MM.1S (cell line): ENCODE measurements at regions not wholly inside any gene's neighbourhood (a gene's known extent, or its start where the extent isn't known, plus 50 kb on each side); places are given as distances from the start of the nearest gene placed in this dataset.

Experiments used
- DNase-seq: peaks from one replicate; pipeline ENCODE4 v3.0.0-alpha.2; 2015
- H2AFZ ChIP-seq: fragments of 300-600 bp; sonication (generic); 2 replicates; pipeline ENCODE4 v1.6.0; 2016; ENCODE audit warnings: antibody characterized with exemption, low read length
- H3F3A ChIP-seq: fragments of 300-600 bp; sonication (generic); 2 replicates; pipeline ENCODE4 v1.6.1; 2016; ENCODE audit warnings: mild to moderate bottlenecking, antibody characterized with exemption, low read length, moderate library complexity, mixed read lengths; ENCODE audit not compliant: insufficient read depth
- H3K27ac ChIP-seq: fragments of 300-600 bp; sonication (generic); 2 replicates; pipeline ENCODE4 v1.5.1; 2016; ENCODE audit warnings: mild to moderate bottlenecking, low read length
- H3K27me3 ChIP-seq: fragments of 300-600 bp; sonication (generic); replicated peaks from 2 replicates; pipeline ENCODE4 v1.6.0; 2016; ENCODE audit warnings: low read length; ENCODE audit not compliant: insufficient read depth
- H3K36me3 ChIP-seq: fragments of 300-600 bp; sonication (generic); replicated peaks from 2 replicates; pipeline ENCODE4 v1.6.1; 2016; ENCODE audit warnings: mild to moderate bottlenecking, low read length, mixed read lengths; ENCODE audit not compliant: insufficient read depth
- H3K4me1 ChIP-seq: fragments of 300-600 bp; sonication (generic); 2 replicates; pipeline ENCODE4 v1.6.1; 2016; ENCODE audit warnings: low read length, mixed read lengths
- H3K4me2 ChIP-seq: fragments of 300-600 bp; sonication (generic); 2 replicates; pipeline ENCODE4 v1.6.0; 2016; ENCODE audit warnings: low read depth, low read length
- H3K4me3 ChIP-seq: fragments of 300-600 bp; sonication (generic); 2 replicates; pipeline ENCODE4 v1.5.1; 2016; ENCODE audit warnings: low read length, mixed read lengths
- H3K79me2 ChIP-seq: fragments of 300-600 bp; sonication (generic); 2 replicates; pipeline ENCODE4 v1.6.1; 2016; ENCODE audit warnings: mixed run types, low read length, mixed read lengths
- H3K9ac ChIP-seq: fragments of 300-600 bp; sonication (generic); 2 replicates; pipeline ENCODE4 v1.6.1; 2016; ENCODE audit warnings: low read length, mixed read lengths
- H3K9me2 ChIP-seq: fragments of 300-600 bp; sonication (generic); replicated peaks from 2 replicates; pipeline ENCODE4 v1.6.1; 2016; ENCODE audit warnings: mild to moderate bottlenecking, low read length, mixed read lengths; ENCODE audit not compliant: insufficient read depth
- H3K9me3 ChIP-seq: fragments of 300-600 bp; sonication (generic); replicated peaks from 2 replicates; pipeline ENCODE4 v1.6.1; 2016; ENCODE audit warnings: mild to moderate bottlenecking, low read length, mixed read lengths; ENCODE audit not compliant: insufficient read depth
- H4K20me1 ChIP-seq: fragments of 300-600 bp; sonication (generic); 2 replicates; pipeline ENCODE4 v1.6.1; 2016; ENCODE audit warnings: mild to moderate bottlenecking, low read length, moderate library complexity, mixed read lengths; ENCODE audit not compliant: insufficient read depth
- EZH2 ChIP-seq: fragments of 300-600 bp; sonication (generic); optimal IDR thresholded peaks from 2 replicates; pipeline ENCODE3; 2017; ENCODE audit warnings: low read depth, mild to moderate bottlenecking, antibody characterized with exemption, low read length, mixed read lengths
- EZH2phosphoT487 ChIP-seq: fragments of 300-600 bp; sonication (generic); IDR thresholded peaks from 2 replicates; pipeline ENCODE4 v1.6.1; 2018; ENCODE audit warnings: antibody characterized with exemption, low read length
- TF ChIP-seq, protein P1 (sequence below): fragments of 300-600 bp; sonication (generic); IDR thresholded peaks from 2 replicates; pipeline ENCODE4 v1.5.1; 2016; ENCODE audit warnings: antibody characterized with exemption, low read length, mixed read lengths

DNA sequence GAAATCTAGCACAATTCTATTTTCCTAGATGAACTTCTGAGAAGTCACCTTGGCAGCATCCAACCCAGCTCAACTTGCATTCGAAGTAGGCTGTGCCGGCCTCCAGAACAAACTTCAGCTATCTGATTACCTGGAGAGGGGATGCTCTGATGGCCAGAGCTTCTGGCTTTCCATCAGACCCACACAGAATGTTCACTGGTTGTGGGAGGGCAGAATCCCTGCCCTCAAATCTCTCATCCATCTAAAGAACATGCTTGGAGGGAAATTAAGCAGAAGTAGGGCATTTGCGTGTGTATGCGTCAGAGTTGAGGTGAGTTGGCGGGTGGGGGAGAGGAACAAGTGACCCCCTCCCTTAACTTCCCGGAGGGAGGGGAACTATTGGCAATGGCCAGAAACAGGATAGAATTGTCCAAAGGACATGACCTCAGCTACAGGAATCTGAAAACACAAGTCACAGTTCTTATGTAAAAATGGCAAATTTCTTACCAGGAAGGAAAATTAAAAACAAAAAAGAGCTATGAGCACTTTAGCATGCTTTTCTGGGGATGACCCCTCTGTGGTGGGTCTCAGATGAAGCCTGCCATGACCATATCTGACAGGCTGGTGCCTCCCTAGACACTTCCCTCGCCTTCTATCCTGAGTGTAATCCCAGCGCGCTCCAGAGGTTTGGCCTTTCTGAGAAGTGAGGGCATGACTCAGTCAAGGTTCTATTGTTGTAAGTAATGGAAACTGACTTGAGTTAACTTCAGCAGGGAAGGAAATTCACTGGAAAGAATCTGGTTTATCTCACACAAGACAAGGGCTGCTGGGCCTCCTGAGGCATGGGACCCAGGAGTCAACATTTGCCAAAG lies 278.8 kb downstream of the RPS24 start:
- H3K9ac ChIP-seq: no peak overlapping the region
- H3F3A ChIP-seq: no peaks in the 10 kb centered on the region
- no peak overlapping the region for H2AFZ ChIP-seq
- H3K79me2 ChIP-seq: no peaks in the 10 kb centered on the region
- no peak overlapping the region for H3K27ac ChIP-seq
- no peak for DNase-seq
- H3K9me2 ChIP-seq: no peaks in the 10 kb centered on the region
- no peaks in the 10 kb centered on the region for H3K9me3 ChIP-seq
- H3K27me3 ChIP-seq: no peaks in the 10 kb centered on the region
- no peaks in the 10 kb centered on the region for H3K4me1 ChIP-seq
- no peaks in the 10 kb centered on the region for H4K20me1 ChIP-seq
- TF ChIP-seq EZH2phosphoT487 (no peak), EZH2 (no peak)
- TF ChIP-seq, protein P1, sequence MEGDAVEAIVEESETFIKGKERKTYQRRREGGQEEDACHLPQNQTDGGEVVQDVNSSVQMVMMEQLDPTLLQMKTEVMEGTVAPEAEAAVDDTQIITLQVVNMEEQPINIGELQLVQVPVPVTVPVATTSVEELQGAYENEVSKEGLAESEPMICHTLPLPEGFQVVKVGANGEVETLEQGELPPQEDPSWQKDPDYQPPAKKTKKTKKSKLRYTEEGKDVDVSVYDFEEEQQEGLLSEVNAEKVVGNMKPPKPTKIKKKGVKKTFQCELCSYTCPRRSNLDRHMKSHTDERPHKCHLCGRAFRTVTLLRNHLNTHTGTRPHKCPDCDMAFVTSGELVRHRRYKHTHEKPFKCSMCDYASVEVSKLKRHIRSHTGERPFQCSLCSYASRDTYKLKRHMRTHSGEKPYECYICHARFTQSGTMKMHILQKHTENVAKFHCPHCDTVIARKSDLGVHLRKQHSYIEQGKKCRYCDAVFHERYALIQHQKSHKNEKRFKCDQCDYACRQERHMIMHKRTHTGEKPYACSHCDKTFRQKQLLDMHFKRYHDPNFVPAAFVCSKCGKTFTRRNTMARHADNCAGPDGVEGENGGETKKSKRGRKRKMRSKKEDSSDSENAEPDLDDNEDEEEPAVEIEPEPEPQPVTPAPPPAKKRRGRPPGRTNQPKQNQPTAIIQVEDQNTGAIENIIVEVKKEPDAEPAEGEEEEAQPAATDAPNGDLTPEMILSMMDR: no peak
- no peak overlapping the region for H3K4me3 ChIP-seq
- no peaks in the 10 kb centered on the region for H3K36me3 ChIP-seq
- no peak overlapping the region for H3K4me2 ChIP-seq

DNA sequence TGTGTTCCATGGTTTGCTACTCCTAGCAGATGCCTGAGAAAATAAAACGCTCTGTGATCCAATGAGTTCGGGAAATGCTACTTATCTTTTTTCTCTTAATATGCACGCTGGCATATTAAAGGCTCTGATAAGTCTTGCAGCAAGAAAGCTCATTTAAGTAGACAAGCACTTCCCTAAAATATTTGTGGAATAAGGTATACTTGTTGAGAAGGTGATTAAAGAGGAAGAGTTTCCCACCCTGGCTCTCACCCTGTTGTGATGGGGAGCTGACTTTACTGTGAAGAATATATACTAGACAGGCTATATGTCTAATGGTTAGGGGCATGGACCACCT lies 279.4 kb downstream of the RPS24 start:
- Histone ChIP-seq H2AFZ (no peak overlapping the region), H3K4me1 (no peaks in the 10 kb centered on the region), H3K9me3 (no peaks in the 10 kb centered on the region), H3K27ac (no peak overlapping the region), H3F3A (no peaks in the 10 kb centered on the region), H3K9ac (no peak overlapping the region), H3K4me3 (no peak overlapping the region), H3K79me2 (no peaks in the 10 kb centered on the region), H3K36me3 (no peaks in the 10 kb centered on the region), H3K9me2 (no peaks in the 10 kb centered on the region), H3K27me3 (no peaks in the 10 kb centered on the region), H4K20me1 (no peaks in the 10 kb centered on the region), H3K4me2 (no peak overlapping the region)
- no peak for DNase-seq
- no peak for TF ChIP-seq EZH2
- TF ChIP-seq, protein P1: no peak
- no peak for TF ChIP-seq EZH2phosphoT487

DNA sequence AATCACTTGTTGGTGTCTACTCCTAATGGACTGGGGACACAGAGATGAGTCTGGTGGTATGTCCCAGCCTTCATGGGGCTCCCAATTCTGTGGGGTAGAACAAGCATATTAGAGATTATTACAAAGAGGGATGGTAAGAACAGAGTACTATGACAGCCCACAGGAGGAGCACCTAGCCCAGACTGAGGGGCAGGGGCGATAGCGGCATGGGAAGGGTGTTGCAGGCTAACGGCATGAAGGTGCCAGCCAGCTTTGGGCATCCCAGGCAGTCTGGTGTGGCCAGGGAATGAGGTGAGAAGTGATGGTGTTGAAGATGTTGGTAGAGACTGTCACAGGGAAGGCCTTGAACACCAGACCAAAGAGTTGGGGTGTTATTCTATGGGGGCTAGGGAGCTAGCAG lies 280.0 kb downstream of the RPS24 start:
- no peak for DNase-seq
- Histone ChIP-seq H4K20me1 (no peaks in the 10 kb centered on the region), H3K9me3 (no peaks in the 10 kb centered on the region), H3K27me3 (no peaks in the 10 kb centered on the region), H3K4me2 (no peak overlapping the region), H3K9ac (no peak overlapping the region), H3K9me2 (no peaks in the 10 kb centered on the region), H3K79me2 (no peaks in the 10 kb centered on the region), H3F3A (no peaks in the 10 kb centered on the region), H2AFZ (no peak overlapping the region), H3K27ac (no peak overlapping the region), H3K4me1 (no peaks in the 10 kb centered on the region), H3K36me3 (no peaks in the 10 kb centered on the region), H3K4me3 (no peak overlapping the region)
- TF ChIP-seq, protein P1: no peak
- TF ChIP-seq EZH2phosphoT487: no peak
- TF ChIP-seq EZH2: no peak
